Stomach (tissue), 8 donors: ENCODE measurements at regions not wholly inside any gene's neighbourhood (a gene's known extent, or its start where the extent isn't known, plus 50 kb on each side); places are given as distances from the start of the nearest gene placed in this dataset.

Experiments
- DNase-seq, 2 donors: peaks; one replicate each; pipeline versions ENCODE4 v3.0.0 to v3.0.0-alpha.2; 2013 to 2019
- H3K27ac ChIP-seq, 5 donors: fragments of 200-600 bp in 4 of 5; sonication (generic) in 4 of 5; one replicate each; pipeline ENCODE4 v1.5.1; 2013 to 2019; ENCODE audit warnings: mild to moderate bottlenecking in 1 of 5, moderate library complexity in 1 of 5
- H3K27me3 ChIP-seq, 3 donors: fragments of 200-600 bp; sonication (generic); one replicate each; pipeline ENCODE4 v1.5.1; 2017 to 2019; ENCODE audit warnings: mixed run types in 1 of 3
- H3K36me3 ChIP-seq, 4 donors: fragments of 200-600 bp; sonication (generic); 1 replicate in 3 of 4; 2 replicates in 1 of 4; pipeline ENCODE4 v1.5.1; 2016 to 2019
- H3K4me1 ChIP-seq, 4 donors: fragments of 200-600 bp; sonication (generic); one replicate each; pipeline ENCODE4 v1.5.1; 2016 to 2019
- H3K4me3 ChIP-seq, 4 donors: fragments of 200-600 bp; sonication (generic) in 3 of 4; one replicate each; pipeline ENCODE4 v1.5.1; 2016 to 2019; ENCODE audit warnings: mild to moderate bottlenecking in 1 of 4
- H3K9me3 ChIP-seq, 4 donors: fragments of 200-600 bp; sonication (generic); one replicate each; pipeline ENCODE4 v1.5.1; 2016 to 2019
- EP300 ChIP-seq: sonication (generic); formaldehyde crosslinking; IDR thresholded peaks from one replicate; pipeline ENCODE4 v1.6.1; 2017; ENCODE audit warnings: antibody characterized with exemption
- POLR2A ChIP-seq, 4 donors: fragments of 450-650 bp; IDR thresholded peaks; one replicate each; pipeline ENCODE4 v1.6.1; 2016; ENCODE audit warnings: antibody characterized with exemption in 4 of 4, control low read depth in 2 of 4, mild to moderate bottlenecking in 1 of 4, moderate library complexity in 1 of 4
- POLR2AphosphoS5 ChIP-seq, 3 donors: sonication (generic); formaldehyde crosslinking; IDR thresholded peaks; one replicate each; pipeline ENCODE4 v1.6.1; 2016; ENCODE audit warnings: antibody characterized with exemption in 3 of 3
- WGBS, 5 donors: extraction: QIAGEN DNeasy Blood & Tissue Kit in 3 of 5; methylation state at CpG; one replicate each; pipeline versions ENCODE4 v1.1.5 to v1.1.7; 2013 to 2018; 5-methylcytosine and 5-hydroxymethylcytosine counted together
- intact Hi-C: fragments of 100-400 bp; cut with DNase I; formaldehyde crosslinking; loops from one replicate; pipeline ENCODE4 v1.15.1; 2023; ENCODE audit warnings: low total_unique reads
- TF ChIP-seq, protein P1 (sequence below), 7 experiments: fragments of 450-650 bp in 4 of 7; fragments of 200-600 bp in 3 of 7; sonication (generic) in 3 of 7; IDR thresholded peaks; one replicate each; pipeline ENCODE4 v1.5.1; 2016 to 2019; ENCODE audit warnings: antibody characterized with exemption in 7 of 7, control low read depth in 2 of 7, mild to moderate bottlenecking in 1 of 7
- donor health status: healthy with polysubstance abuse.
- donor health status: Bipolar disorder and iron deficiency.
- donor health status: healthy.

DNA sequence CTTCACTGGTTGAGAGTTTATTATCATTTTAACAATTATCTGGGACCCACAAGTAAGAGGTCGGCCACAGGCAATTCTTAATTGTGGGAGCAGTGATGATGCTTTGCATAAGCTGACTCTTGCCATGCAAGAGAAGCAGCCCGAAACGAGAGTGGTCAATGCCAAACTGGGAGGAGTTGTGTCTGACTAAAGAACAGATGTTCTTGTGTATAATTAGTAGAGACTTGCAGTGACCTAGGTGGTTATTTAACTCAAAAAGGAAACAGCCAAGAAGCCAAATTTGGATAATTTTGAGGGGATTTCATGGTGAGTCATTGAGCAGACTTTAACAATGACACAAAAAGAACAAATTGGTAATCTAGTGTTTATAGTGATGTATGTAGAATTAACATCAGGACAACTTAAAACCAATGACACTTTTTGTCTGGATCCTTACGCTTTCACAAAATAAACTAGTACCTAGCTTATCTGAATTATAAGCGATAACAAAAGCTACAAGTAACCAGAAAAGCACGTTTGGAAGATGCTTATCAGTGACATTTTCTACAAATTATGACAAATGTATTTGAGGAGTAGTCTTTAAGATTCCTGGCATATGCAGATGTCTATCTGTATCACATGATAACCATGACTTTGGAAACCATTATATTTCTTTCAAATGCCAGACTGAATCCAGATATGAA, 184.7 kb upstream of the DLGAP1 start:
- H3K9me3 ChIP-seq, result peaks cover 0 to 7% (median 0%) of the 10 kb centered on the region in 4 donors
- 51 to 67% (median 56%) methylated on average over 6 of the region's 6 CpGs for WGBS, 5 donors
- H3K4me1 ChIP-seq, result no peaks in the 10 kb centered on the region
- H3K4me3 ChIP-seq, result no peak overlapping the region
- intact Hi-C loops, result no loop called here
- TF ChIP-seq EP300 (no peak), POLR2A (IDR thresholded peaks at IDR 0.05) (no peak), POLR2AphosphoS5 (IDR thresholded peaks at IDR 0.05) (no peak)
- TF ChIP-seq, protein P1, sequence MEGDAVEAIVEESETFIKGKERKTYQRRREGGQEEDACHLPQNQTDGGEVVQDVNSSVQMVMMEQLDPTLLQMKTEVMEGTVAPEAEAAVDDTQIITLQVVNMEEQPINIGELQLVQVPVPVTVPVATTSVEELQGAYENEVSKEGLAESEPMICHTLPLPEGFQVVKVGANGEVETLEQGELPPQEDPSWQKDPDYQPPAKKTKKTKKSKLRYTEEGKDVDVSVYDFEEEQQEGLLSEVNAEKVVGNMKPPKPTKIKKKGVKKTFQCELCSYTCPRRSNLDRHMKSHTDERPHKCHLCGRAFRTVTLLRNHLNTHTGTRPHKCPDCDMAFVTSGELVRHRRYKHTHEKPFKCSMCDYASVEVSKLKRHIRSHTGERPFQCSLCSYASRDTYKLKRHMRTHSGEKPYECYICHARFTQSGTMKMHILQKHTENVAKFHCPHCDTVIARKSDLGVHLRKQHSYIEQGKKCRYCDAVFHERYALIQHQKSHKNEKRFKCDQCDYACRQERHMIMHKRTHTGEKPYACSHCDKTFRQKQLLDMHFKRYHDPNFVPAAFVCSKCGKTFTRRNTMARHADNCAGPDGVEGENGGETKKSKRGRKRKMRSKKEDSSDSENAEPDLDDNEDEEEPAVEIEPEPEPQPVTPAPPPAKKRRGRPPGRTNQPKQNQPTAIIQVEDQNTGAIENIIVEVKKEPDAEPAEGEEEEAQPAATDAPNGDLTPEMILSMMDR (IDR thresholded peaks at IDR 0.05), result no peak
- H3K36me3 ChIP-seq, result no peaks in the 10 kb centered on the region
- H3K27ac ChIP-seq, result no peak overlapping the region
- no peaks in the 10 kb centered on the region for H3K27me3 ChIP-seq
- no peak for DNase-seq

GRCh38 chr18:4638680-4639079, 183.6 kb upstream of the DLGAP1 start:
- intact Hi-C loops, result no loop called here
- Histone ChIP-seq H3K36me3 (no peaks in the 10 kb centered on the region), H3K4me1 (no peaks in the 10 kb centered on the region), H3K27me3 (no peaks in the 10 kb centered on the region), H3K9me3 (peaks cover 0 to 8% (median 0%) of the 10 kb centered on the region in 4 donors), H3K27ac (no peak overlapping the region), H3K4me3 (no peak overlapping the region)
- no peak for DNase-seq
- WGBS, 5 donors, result 89 to 97% (median 94%) methylated on average over 6 of the region's 6 CpGs
- TF ChIP-seq POLR2AphosphoS5 (IDR thresholded peaks at IDR 0.05) (no peak), EP300 (no peak), POLR2A (IDR thresholded peaks at IDR 0.05) (no peak)
- TF ChIP-seq, protein P1 (IDR thresholded peaks at IDR 0.05), result no peak

GRCh38 chr18:4637876-4638275, 182.8 kb upstream of the DLGAP1 start:
- TF ChIP-seq, protein P1 (IDR thresholded peaks at IDR 0.05), result no peak
- TF ChIP-seq POLR2A (IDR thresholded peaks at IDR 0.05) (no peak), POLR2AphosphoS5 (IDR thresholded peaks at IDR 0.05) (no peak)
- intact Hi-C loops, result no loop called here
- no peaks in the 10 kb centered on the region for H3K36me3 ChIP-seq
- no peak for DNase-seq
- no peaks in the 10 kb centered on the region for H3K4me1 ChIP-seq
- H3K4me3 ChIP-seq, result no peak overlapping the region
- 54 to 60% (median 56%) methylated on average over 4 of the region's 4 CpGs for WGBS, 5 donors
- H3K27me3 ChIP-seq, result no peaks in the 10 kb centered on the region
- no peak overlapping the region for H3K27ac ChIP-seq
- peaks cover 0 to 8% (median 0%) of the 10 kb centered on the region in 4 donors for H3K9me3 ChIP-seq

DNA sequence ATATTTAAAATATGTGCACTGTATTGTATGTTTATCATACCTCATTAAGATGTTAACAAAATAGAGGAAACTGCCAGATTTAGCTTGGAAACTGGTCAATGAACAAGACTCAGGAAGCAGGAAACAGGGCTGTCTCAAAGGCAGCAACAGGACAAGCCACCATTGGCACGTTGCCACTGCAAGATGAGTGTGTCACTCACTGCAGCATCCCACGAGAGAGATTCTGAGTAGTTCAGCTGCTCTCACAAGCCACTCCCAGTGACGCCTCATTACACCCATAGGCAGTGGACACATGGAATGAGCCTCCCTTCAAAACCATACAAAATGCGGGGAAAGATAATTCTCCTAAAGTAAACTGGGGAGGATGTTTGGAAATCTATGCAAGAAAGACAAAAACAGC, 181.9 kb upstream of the DLGAP1 start:
- TF ChIP-seq EP300, result no peak
- TF ChIP-seq, protein P1 (IDR thresholded peaks at IDR 0.05), result no peak
- Histone ChIP-seq H3K27me3 (no peaks in the 10 kb centered on the region), H3K36me3 (no peaks in the 10 kb centered on the region), H3K4me1 (no peaks in the 10 kb centered on the region), H3K27ac (no peak overlapping the region), H3K9me3 (peaks cover 0 to 8% (median 0%) of the 10 kb centered on the region in 4 donors), H3K4me3 (no peak overlapping the region)
- 49 to 53% (median 51%) methylated on average over 4 of the region's 4 CpGs for WGBS, 5 donors
- DNase-seq, result peak in 1 of 2 donors; percentile 22
- intact Hi-C loops, result no loop called here
